GM12891 (cell line): ENCODE measurements at regions not wholly inside any gene's neighbourhood (a gene's known extent, or its start where the extent isn't known, plus 50 kb on each side); places are given as distances from the start of the nearest gene placed in this dataset.

Source experiments
- DNase-seq: peaks from one replicate; pipeline ENCODE4 v3.0.0; 2011; ENCODE audit warnings: low spot score; ENCODE audit not compliant: insufficient read length
- FAIRE-seq: peaks from 2 replicates; lab custom pipeline; 2011; peaks lifted over from hg19 to GRCh38; lab: Jason Lieb, UNC
- PAX5 ChIP-seq: IDR thresholded peaks from 2 replicates; pipeline ENCODE4 v1.6.1; 2011; ENCODE audit warnings: low read length, moderate library complexity, mild to moderate bottlenecking; ENCODE audit not compliant: insufficient read depth, severe bottlenecking
- POLR2A ChIP-seq: IDR thresholded peaks from 2 replicates; pipeline ENCODE4 v1.6.1; 2011; ENCODE audit warnings: low read depth, low read length, control low read depth
- POLR2AphosphoS5 ChIP-seq: IDR thresholded peaks from 2 replicates; pipeline ENCODE4 v1.6.1; 2011; ENCODE audit warnings: low read depth, low read length, control low read depth
- POU2F2 ChIP-seq: IDR thresholded peaks from 2 replicates; pipeline ENCODE4 v1.6.1; 2011; ENCODE audit warnings: low read depth, mild to moderate bottlenecking, control low read depth, low read length, moderate library complexity
- SPI1 ChIP-seq: IDR thresholded peaks from 2 replicates; pipeline ENCODE4 v1.6.1; 2011; ENCODE audit warnings: low read depth, low read length, control low read depth
- TAF1 ChIP-seq: IDR thresholded peaks from 2 replicates; pipeline ENCODE4 v1.6.1; 2011; ENCODE audit warnings: low read depth, low read length, control low read depth

DNA sequence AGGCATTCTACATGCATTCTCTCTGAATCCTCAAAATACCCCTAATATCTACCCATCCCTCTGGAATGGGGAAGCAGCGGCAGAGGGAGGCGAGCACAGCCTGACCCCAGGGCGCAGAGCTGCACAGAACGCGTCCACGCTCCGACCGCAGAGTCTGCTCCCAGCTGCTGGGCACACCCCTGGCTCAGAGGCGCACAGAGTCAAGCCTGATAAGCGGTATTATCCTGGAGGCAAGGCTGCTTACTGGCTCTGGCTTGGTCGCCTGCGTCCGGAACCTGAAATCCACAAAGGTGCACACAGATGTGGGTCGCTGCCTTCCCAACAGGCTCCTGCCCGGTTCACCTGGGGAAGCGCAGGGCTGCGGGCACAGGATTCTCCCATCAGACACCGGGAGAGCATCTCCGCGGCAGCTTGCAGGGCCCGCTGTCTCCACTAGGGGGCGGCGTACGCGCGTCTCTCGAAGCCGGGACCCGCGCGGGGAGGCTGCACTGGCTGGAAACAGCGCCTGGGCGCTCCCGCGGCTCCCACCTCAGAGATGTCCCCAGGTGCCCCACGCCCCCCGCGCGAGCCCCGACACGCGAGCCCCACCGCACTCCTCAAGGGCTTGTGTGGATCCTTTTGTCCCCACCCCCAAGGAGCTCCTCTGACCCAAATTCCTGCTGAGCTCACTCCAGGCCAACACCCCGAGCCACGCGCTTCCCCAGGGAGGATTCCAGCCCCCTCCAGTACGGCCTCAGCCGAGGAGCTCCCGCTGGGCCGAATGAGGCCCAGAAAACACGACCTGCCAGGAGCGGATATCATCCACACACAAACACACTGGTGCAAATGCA is 120.1 kb upstream of the FZD10 start:
- TF ChIP-seq POLR2A (no peak), SPI1 (no peak), TAF1 (no peak), POLR2AphosphoS5 (no peak), PAX5 (no peak), POU2F2 (no peak)
- FAIRE-seq (no peak), DNase-seq (no peak)

GRCh38 chr12:130043685-130044406 is 118.4 kb upstream of the FZD10 start:
- FAIRE-seq: no peak
- no peak for TF ChIP-seq PAX5
- no peak for TF ChIP-seq POLR2A
- no peak for TF ChIP-seq POU2F2
- no peak for DNase-seq

- FAIRE-seq (no peak), DNase-seq (no peak)
- TF ChIP-seq SPI1 (no peak), POLR2AphosphoS5 (no peak)
Observed at GRCh38 chr12:130044991-130045621, 117.2 kb upstream of the FZD10 start.

DNA sequence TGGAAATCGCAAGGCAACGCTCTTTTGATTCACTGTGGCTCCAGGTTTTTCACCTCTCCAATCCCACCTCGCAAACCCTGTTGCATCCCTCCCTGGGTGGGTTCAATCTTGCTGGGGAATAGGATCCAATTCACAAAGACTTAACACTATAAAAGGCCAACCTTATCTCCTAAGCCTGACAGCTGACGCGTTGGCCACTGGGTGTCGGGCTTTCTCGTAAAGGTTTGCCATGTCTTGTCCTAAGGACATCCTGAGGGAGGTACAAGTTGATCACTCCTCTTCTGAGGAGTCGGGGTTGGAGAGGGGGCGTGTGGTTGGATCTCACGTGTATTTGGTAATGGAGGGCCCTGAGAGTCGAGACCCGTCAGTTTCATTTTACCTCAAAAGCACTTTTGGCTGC is 112.6 kb upstream of the FZD10 start:
- DNase-seq: no peak
- no peak for FAIRE-seq
- no peak for TF ChIP-seq POU2F2
- TF ChIP-seq SPI1: no peak
- no peak for TF ChIP-seq PAX5
- TF ChIP-seq TAF1: no peak
- no peak for TF ChIP-seq POLR2AphosphoS5
- TF ChIP-seq POLR2A: no peak

DNA sequence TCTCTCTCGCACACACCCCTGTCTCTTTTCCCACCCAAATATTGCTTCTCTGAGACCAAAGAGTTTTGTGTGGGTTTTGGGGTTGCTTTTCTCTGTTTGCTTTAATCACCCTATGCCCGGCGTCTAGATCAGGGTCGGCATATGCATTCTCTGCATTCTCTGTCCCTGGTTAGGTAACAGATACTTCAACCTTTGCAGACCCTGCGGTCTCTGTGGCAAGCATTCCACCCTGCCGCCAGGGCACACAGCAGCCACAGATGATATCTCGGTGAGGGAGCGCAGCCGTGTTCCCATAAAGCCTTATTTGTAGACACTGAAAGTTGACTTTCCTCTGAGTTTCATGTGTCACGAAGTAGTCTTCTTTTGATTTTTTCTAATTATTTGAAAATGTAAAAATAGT is 110.4 kb upstream of the FZD10 start:
- DNase-seq (no peak), FAIRE-seq (no peak)
- TF ChIP-seq TAF1 (no peak), SPI1 (no peak), POLR2A (no peak), PAX5 (no peak), POLR2AphosphoS5 (no peak), POU2F2 (no peak)

DNA sequence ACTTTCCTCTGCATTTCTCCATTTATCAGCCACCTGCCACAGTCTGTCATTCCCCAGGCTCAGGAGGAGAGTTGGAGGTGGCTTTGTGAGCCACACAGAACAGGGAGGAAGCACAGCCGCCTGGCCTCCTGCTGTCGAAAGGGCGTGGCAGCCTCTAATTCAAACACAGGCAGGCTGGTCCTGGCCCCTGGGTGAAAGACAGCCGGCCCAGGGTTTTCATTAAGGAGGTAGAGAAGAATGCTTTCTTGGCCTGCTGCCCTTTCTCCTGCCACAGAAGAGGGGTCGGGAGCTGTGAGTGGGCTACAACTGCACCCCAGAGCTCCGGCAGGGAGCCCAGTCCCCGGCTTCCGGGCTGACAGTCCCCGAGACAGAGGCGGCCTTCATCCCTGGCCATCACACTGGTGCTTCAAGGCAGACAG is 108.6 kb upstream of the FZD10 start:
- DNase-seq: no peak
- TF ChIP-seq PAX5 (no peak), POU2F2 (no peak), SPI1 (no peak), POLR2AphosphoS5 (no peak), POLR2A (no peak), TAF1 (no peak)
- FAIRE-seq: no peak

DNA sequence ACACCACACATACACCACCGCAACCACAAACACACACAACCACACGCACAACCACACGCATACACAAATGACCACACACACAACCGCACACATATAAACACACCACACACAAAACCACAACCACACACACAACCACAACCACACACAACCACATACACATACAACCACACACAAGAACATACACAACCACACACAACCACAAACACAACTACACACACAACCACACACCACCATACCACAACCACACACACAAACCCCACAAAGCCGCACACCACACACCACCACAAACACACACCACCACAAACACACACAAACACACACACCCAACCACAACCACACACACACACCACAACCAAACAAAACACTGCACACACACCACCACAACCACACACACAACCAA is 107.5 kb upstream of the FZD10 start:
- peak; percentile 13 for FAIRE-seq
- no peak for TF ChIP-seq POU2F2
- TF ChIP-seq POLR2AphosphoS5: no peak
- TF ChIP-seq POLR2A: no peak
- TF ChIP-seq TAF1: no peak
- no peak for TF ChIP-seq PAX5
- TF ChIP-seq SPI1: no peak
- no peak for DNase-seq

- no peak for DNase-seq
- TF ChIP-seq POLR2A (no peak), POLR2AphosphoS5 (no peak), TAF1 (no peak), SPI1 (no peak), POU2F2 (no peak), PAX5 (no peak)
- no peak for FAIRE-seq
Observed at GRCh38 chr12:130058926-130059472, 103.3 kb upstream of the FZD10 start.

DNA sequence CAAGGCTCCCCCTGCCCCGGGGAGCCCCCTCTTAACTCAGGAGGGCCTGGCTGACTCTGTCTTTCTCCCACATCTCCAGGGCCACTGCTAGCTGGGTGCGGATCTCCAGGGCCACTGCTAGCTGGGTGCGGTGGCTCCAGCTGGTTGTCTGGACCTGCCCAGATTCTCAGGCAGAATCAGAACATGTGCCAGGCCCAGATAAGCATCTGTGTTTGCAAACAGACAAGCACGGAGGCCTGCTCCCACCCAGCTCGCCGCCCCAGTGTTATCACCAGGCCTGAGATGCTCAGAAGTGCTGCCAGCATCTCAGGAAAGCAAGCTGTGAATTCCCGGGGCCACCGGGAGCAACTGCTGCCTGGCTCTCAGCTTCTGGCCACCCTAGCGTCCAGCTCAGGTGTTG is 98.4 kb upstream of the FZD10 start:
- TF ChIP-seq POU2F2 (no peak), POLR2AphosphoS5 (no peak), TAF1 (no peak), POLR2A (no peak), PAX5 (no peak), SPI1 (no peak)
- DNase-seq (no peak), FAIRE-seq (no peak)
